Activated naive CD8-positive, alpha-beta T cell treated with anti-CD3 and anti-CD28 coated beads for 36 hours (primary cell): ENCODE measurements at regions not wholly inside any gene's neighbourhood (a gene's known extent, or its start where the extent isn't known, plus 50 kb on each side); places are given as distances from the start of the nearest gene placed in this dataset.

Source experiments
- DNase-seq: peaks from one replicate; pipeline ENCODE4 v3.0.0; 2021
- H3K27ac Mint-ChIP-seq: one replicate; pipeline ENCODE4 v1.8.0; 2022; ENCODE audit warnings: mild to moderate bottlenecking, moderate library complexity, mixed read lengths
- H3K27me3 Mint-ChIP-seq: one replicate; pipeline ENCODE4 v1.8.0; 2022; ENCODE audit warnings: mild to moderate bottlenecking, mixed read lengths
- H3K36me3 Mint-ChIP-seq: one replicate; pipeline ENCODE4 v1.8.0; 2021; ENCODE audit warnings: mild to moderate bottlenecking, mixed read lengths
- H3K4me1 Mint-ChIP-seq: one replicate; pipeline ENCODE4 v1.8.0; 2021; ENCODE audit warnings: mixed read lengths
- H3K4me3 Mint-ChIP-seq: one replicate; pipeline ENCODE4 v1.8.0; 2022; ENCODE audit warnings: mild to moderate bottlenecking, moderate library complexity, mixed read lengths
- H3K9me3 Mint-ChIP-seq: one replicate; pipeline ENCODE4 v1.8.0; 2022; ENCODE audit warnings: mixed read lengths

DNA sequence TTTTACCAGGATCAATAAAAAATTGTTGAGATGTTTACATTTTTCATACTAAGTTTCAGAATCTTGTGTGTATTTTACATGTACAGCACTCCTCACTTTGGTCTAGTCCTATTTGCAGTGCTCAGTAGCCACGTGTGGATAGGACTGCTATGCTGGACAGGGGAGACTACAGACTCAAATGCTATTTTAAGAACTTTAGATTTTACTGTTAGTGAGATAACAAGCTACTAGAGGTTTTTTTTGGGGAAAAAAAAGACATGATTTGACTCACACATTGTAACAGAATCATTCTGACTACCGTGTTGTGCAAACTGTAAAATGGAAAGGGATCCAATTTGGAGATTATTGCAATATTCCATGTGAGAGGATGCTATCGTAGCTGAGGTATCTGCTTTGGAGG is 418.9 kb upstream of the PRMT6 start:
- Mint-ChIP-seq H3K27me3 (no peaks in the 10 kb centered on the region), H3K9me3 (no peaks in the 10 kb centered on the region), H3K27ac (no peak overlapping the region), H3K36me3 (no peaks in the 10 kb centered on the region), H3K4me1 (no peaks in the 10 kb centered on the region), H3K4me3 (no peak overlapping the region)
- no peak for DNase-seq

DNA sequence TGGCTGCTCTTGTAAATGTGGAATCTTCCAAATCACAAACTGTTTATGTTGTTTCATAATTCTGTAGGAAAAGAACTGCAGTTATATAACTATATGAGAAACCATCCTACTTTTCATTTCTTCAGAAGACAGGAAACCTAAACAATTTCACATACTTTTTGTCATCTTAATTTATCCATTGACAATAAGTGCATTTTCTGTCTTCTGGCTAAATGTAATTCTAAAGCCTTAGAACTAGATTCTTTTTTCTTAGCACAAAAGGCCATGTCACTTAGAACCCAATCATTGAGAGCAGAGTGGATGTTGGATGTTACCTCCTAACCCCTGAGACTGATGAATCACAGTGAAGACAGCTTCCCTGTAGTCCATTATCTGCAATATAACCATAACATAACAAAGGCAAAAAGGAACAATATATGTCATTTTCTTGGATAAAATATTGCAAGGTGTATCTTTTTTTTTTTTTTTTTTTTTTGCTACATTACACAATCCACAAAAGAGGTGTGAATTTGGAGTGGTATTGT is 410.2 kb upstream of the PRMT6 start:
- H3K36me3 Mint-ChIP-seq: no peaks in the 10 kb centered on the region
- no peaks in the 10 kb centered on the region for H3K27me3 Mint-ChIP-seq
- peaks cover 2% of the 10 kb centered on the region for H3K9me3 Mint-ChIP-seq
- no peak for DNase-seq
- no peak overlapping the region for H3K4me3 Mint-ChIP-seq
- H3K4me1 Mint-ChIP-seq: no peaks in the 10 kb centered on the region
- H3K27ac Mint-ChIP-seq: no peak overlapping the region

DNA sequence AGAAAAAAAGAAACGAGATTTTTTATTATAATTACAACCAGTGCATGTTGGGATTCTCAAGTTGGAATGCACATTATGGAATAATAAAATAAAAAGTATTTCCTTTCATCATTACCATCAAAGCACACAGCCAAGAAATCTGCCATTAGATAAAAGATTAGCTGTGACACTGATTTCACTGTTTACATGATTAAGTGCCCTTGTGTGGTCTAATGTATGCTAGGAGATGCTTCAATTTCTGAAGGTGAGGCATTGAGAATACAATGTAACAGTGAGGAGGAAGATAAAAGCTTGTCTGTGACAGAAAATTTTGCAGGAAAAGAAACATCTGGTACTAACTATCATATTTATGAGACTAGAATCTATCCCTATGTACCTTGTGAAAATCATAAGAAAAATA is 409.7 kb upstream of the PRMT6 start:
- Mint-ChIP-seq H3K4me3 (no peak overlapping the region), H3K36me3 (no peaks in the 10 kb centered on the region), H3K4me1 (no peaks in the 10 kb centered on the region), H3K27ac (no peak overlapping the region), H3K27me3 (no peaks in the 10 kb centered on the region), H3K9me3 (peaks cover 2% of the 10 kb centered on the region)
- DNase-seq: no peak

DNA sequence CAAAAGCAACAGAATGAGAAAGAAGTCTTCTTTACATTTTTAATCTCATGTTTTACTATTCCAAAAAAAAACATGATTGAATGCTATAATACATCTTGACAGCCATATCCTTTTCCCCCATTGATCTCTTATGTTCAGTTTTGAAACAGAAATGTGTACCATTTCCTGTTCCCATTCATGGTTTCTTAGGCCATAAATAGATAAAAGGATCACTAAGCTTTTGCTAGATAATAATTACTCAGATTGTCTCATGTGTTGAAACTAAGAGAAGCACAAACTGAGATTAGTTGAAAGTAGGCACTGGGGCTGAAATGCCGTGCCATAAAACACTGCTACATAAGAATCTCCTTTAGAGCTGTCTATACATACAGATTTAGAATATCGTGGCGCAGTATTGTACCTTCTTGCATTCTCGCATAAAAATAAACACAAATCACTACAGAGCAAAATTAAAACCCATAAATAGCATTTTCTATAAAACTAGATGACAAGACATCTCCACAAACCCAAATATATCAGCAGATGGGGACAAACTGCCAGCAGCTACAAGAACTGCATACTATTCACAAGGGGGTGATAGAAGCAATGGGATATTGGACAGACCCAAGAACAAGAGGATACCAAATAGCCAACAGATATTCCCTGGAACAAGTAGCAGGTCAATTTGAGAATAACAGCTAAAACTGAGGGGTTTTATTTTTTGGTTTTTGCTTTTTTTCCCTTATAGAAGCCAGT is 405.3 kb upstream of the PRMT6 start:
- no peak for DNase-seq
- Mint-ChIP-seq H3K4me1 (no peaks in the 10 kb centered on the region), H3K9me3 (peaks cover 2% of the 10 kb centered on the region), H3K4me3 (no peak overlapping the region), H3K27me3 (no peaks in the 10 kb centered on the region), H3K27ac (no peak overlapping the region), H3K36me3 (no peaks in the 10 kb centered on the region)

DNA sequence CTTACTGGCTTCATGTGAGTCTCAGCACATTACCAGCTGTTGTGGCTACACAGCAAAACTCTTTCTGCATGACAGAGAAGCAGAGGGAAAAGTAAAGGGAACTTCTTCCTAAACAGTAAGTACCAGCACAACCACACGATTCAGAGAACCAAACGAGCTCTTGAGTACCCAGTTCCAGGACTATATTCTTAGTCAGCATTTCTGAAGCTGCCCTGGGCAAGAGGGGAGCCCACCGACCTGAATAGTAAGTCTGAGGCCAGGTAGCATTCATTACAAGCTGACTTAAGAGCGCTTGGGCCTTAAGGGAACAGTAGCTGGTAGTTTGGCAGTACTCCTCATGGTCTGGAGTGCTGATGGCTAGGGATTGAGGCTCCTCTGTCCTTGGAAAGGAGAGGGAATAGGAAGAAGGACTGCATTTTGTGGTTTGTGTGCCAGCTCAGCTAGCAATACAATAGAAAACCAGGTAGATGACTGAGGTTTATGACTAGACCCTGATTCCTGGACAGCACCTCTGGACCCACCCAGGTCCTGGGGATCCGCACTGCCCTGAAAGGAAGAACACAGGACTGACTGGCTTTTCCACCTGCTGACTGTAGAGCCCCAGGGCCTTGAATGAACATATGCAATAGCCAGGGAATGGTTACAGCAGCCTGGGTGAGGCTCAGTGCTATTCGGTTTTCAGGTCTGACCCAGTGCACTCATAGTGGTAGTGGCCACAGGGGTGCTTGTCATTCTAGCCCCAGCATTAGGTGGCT is 396.8 kb upstream of the PRMT6 start:
- peaks cover 13% of the 10 kb centered on the region for H3K9me3 Mint-ChIP-seq
- H3K36me3 Mint-ChIP-seq: no peaks in the 10 kb centered on the region
- no peak overlapping the region for H3K27ac Mint-ChIP-seq
- DNase-seq: no peak
- H3K4me1 Mint-ChIP-seq: no peaks in the 10 kb centered on the region
- H3K27me3 Mint-ChIP-seq: no peaks in the 10 kb centered on the region
- no peak overlapping the region for H3K4me3 Mint-ChIP-seq

DNA sequence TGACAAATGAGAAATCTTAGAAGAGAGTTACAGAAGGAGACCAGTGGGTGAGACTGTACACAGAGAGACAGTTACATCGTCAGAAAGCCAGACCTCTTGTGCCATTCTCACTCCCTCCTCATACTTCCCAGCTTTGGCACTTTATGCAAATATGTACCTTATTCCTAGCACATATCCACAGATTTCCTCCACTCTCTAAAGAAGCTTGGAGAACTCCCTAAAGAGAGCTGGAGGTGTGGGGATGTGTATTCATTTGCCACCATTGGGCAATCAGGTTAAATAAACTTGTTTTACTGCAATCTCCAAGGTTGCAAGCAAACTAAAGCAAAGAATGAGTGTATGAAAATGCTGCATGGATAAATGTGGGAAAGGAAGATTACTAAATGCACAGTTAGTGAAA is 380.9 kb upstream of the PRMT6 start:
- Mint-ChIP-seq H3K4me3 (no peak overlapping the region), H3K4me1 (no peaks in the 10 kb centered on the region), H3K36me3 (no peaks in the 10 kb centered on the region), H3K27ac (no peak overlapping the region), H3K9me3 (no peaks in the 10 kb centered on the region), H3K27me3 (no peaks in the 10 kb centered on the region)
- DNase-seq: no peak

DNA sequence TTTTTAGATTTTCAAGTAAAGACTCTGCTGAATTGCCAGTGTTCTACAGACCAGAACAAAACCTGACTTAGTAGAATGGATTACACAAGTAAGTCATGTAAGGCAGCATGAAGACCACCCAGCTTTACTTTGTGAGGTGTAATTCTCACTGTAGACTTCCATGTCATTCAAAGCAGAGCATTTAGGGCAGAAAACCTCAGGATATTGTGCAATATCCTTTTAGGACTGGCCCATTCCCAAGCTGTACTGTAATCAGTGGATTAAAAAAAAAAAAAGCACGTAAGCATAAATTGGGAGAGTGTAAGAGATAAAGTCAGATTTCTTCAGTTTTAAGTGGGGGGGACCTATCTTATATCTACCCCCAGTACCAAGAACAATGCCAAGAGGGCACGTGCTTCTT is 380.5 kb upstream of the PRMT6 start:
- H3K4me1 Mint-ChIP-seq: no peaks in the 10 kb centered on the region

DNA sequence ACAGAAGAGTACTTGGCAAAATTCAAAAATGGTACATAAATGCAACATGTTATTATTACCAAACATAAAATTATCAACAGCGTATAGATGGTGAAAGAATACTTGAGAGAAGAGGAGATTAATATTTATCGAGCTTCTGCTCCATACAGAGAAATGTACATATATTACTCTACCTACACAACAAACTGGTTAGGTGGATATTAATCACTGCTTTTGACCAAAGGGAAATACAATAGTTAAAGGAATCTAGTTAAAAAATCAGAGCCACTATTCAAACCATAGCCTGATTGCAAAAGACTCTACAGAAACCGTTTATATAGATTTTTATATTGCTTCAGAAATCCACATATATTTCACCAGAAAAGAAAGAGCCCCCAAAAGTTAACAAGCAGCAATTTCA is 379.3 kb upstream of the PRMT6 start:
- DNase-seq: no peak
- Mint-ChIP-seq H3K27ac (no peak overlapping the region), H3K4me3 (no peak overlapping the region), H3K9me3 (no peaks in the 10 kb centered on the region), H3K36me3 (no peaks in the 10 kb centered on the region), H3K4me1 (no peaks in the 10 kb centered on the region), H3K27me3 (no peaks in the 10 kb centered on the region)

More for the DNA sequence above, 380.5 kb upstream of the PRMT6 start:
- no peak for DNase-seq
- Mint-ChIP-seq H3K27me3 (no peaks in the 10 kb centered on the region), H3K9me3 (no peaks in the 10 kb centered on the region), H3K27ac (no peak overlapping the region), H3K4me3 (no peak overlapping the region), H3K36me3 (no peaks in the 10 kb centered on the region)

DNA sequence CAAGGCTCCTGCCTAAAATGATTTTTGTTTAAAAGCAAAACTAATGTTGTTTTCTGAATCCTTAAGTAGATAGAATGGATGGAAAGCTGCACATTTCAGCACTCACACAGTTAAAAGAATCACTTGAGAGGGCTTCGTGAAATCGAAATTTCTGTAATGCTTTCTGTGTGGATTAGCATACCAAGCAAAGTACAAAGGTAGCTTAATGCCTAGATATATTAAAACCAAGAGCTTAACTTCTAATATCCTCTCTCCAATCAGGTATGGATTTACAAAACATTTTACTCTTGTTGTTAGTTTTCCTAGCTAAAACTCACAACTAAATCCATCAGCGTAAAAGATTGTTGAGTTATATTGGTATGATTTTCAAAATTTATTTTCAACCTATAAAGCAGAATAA is 378.8 kb upstream of the PRMT6 start:
- no peak for DNase-seq
- Mint-ChIP-seq H3K36me3 (no peaks in the 10 kb centered on the region), H3K27me3 (no peaks in the 10 kb centered on the region), H3K4me1 (no peaks in the 10 kb centered on the region), H3K4me3 (no peak overlapping the region), H3K9me3 (no peaks in the 10 kb centered on the region), H3K27ac (no peak overlapping the region)

DNA sequence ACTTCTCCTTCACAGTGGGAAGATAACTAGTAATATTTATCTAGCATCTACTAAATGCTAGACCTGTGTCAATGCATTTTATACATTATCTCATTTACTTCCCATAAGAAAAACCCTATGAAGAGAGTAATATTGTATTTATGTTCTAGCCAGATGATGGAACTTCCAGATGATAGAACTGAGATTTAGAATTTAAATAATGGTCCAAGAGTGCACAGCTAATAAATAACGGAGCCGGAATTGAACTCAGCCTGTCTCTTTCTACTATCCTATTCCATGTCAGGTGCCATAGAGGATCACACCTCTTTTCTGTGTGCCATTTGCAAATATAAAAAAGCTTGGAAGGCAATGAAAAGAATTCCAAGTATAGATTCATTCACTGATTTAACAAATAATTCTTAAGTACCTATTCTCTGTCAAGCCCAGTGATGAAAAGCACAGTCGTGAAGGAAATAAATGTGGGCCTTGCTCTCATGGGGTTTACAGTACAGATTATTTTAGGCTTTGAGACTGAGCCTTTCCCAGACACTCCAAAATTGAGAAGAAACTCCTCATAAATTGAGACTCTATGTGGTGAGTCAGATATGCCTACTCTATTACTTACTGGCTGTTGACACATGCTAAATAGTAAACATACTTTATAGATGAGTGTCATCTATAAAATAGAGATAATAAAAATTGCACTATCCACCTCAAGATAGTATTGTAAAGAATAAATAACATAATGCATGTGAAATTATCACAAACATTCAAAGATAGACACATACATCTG is 378.0 kb upstream of the PRMT6 start:
- Mint-ChIP-seq H3K27ac (no peak overlapping the region), H3K36me3 (no peaks in the 10 kb centered on the region), H3K27me3 (no peaks in the 10 kb centered on the region), H3K4me3 (no peak overlapping the region), H3K4me1 (no peaks in the 10 kb centered on the region), H3K9me3 (no peaks in the 10 kb centered on the region)
- no peak for DNase-seq

DNA sequence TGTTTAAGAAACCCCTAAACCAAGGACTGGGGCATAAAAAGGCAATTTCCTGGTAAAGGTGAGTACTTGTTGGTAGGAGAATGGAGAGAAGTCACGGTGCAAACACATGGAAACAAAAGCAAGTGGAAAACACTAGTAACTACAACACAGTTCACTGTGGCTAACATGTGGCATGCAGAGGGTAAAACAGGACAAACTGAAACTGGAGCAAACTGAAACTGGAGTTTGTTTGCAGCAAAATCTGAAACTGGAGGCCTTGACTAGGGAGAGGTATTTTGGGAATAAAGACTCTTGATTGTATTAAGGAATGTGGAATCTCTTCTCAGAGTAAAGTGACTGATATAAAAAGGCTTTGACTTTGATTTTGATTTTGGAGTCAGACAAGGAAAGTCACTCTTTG is 376.3 kb upstream of the PRMT6 start:
- DNase-seq: no peak
- Mint-ChIP-seq H3K9me3 (no peaks in the 10 kb centered on the region), H3K4me3 (no peak overlapping the region), H3K36me3 (no peaks in the 10 kb centered on the region), H3K27ac (no peak overlapping the region), H3K27me3 (no peaks in the 10 kb centered on the region), H3K4me1 (no peaks in the 10 kb centered on the region)

DNA sequence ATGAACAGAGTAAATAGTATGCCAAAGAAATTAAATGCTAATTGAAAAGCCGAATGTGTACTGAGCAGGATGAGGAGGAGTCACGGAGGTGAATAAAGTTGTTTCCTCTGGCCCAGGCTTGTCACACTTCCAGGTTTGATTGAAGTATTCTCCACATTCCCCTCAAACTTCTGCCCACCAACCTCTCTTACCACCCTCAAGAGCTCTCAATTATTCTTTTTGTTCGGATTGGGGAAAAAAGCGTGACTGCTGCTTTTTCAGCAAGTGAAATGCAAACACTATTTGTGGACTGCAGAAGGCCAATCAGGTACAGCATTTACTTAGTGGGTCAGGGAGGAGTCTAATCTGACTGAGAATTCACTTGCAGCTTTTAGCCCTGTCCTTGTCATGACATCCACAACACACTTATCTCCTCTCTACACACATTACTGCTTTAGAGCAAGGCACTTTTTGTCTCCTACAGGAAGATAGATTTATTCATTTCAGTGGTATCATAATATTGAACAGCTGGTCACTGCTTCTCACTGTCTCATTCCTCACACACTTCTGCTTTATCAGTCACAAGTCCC is 375.6 kb upstream of the PRMT6 start:
- no peaks in the 10 kb centered on the region for H3K4me1 Mint-ChIP-seq
- no peak overlapping the region for H3K27ac Mint-ChIP-seq
- no peak overlapping the region for H3K4me3 Mint-ChIP-seq
- H3K36me3 Mint-ChIP-seq: no peaks in the 10 kb centered on the region
- DNase-seq: no peak
- no peaks in the 10 kb centered on the region for H3K9me3 Mint-ChIP-seq
- H3K27me3 Mint-ChIP-seq: no peaks in the 10 kb centered on the region

DNA sequence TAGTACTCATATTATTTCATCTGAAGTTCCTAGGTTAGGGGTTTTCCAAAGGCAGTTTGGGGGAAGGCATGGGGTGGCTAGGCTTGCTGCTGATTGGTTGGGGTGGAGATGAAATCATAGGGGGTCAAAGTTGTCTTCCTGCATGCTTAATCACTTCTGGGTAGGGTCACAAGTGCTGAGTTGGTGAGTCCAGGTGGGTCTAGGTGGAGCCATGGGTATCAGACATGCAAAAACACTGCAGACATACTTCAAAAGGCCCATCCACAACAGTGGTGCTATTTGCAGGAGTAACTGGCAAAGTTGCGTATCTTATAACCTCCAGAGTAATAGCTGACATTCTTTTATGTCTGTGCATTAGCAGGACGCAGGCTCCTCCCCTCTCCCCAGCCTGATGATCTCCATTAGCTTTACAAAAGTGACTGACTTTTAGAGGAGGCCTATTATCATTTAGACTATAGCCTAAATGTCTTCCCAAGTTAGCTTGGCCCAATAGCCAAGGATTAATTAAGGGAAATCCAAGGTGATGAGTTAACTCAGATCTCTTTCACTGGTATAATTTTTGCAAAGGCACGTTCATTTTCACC is 374.4 kb upstream of the PRMT6 start:
- Mint-ChIP-seq H3K4me1 (no peaks in the 10 kb centered on the region), H3K4me3 (no peak overlapping the region), H3K36me3 (no peaks in the 10 kb centered on the region), H3K9me3 (peaks cover 2% of the 10 kb centered on the region), H3K27me3 (no peaks in the 10 kb centered on the region), H3K27ac (no peak overlapping the region)
- DNase-seq: no peak

DNA sequence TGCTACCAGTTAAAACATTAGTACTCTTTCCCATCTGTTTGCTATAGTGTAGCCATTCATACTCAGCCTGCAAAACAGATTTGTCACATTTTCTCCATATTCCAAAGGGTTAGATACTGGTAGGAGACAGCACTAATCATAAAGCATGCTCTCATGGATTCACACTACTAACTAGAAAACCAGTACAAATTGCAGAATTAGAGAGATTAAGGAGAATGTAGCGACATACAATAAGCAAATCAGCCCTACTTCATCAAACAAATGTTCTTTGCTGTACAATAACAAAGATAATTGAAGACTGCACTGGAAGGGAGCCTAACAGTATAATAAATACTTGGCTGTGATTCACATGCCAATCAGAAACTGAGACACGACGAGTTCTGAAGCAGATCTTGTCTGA is 368.0 kb upstream of the PRMT6 start:
- Mint-ChIP-seq H3K36me3 (no peaks in the 10 kb centered on the region), H3K27me3 (no peaks in the 10 kb centered on the region), H3K4me3 (no peak overlapping the region), H3K27ac (no peak overlapping the region), H3K9me3 (peaks cover 2% of the 10 kb centered on the region), H3K4me1 (no peaks in the 10 kb centered on the region)
- DNase-seq: no peak

DNA sequence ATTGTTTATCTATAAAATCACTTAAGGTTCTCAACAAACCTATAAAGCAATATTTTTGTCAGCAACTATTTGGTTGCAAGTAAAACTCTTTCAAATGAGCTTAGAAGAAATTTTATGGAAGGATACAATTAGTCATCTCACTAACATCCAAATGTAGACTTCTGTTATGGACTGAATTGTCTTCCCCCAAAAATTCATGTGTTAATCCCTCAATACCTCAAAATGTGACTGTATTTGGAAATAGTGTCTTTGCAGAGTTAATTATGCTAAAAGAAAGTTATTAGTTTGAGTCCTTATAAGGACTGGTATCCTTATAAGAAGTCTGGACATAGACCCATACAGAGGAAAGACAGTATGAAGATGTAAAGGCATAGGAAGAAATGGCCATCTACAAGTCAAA is 357.8 kb upstream of the PRMT6 start:
- no peak overlapping the region for H3K27ac Mint-ChIP-seq
- no peak for DNase-seq
- no peaks in the 10 kb centered on the region for H3K4me1 Mint-ChIP-seq
- peaks cover 2% of the 10 kb centered on the region for H3K9me3 Mint-ChIP-seq
- H3K36me3 Mint-ChIP-seq: no peaks in the 10 kb centered on the region
- H3K4me3 Mint-ChIP-seq: no peak overlapping the region
- no peaks in the 10 kb centered on the region for H3K27me3 Mint-ChIP-seq
